Natural killer cell (primary cell): ENCODE measurements at regions not wholly inside any gene's neighbourhood (a gene's known extent, or its start where the extent isn't known, plus 50 kb on each side); places are given as distances from the start of the nearest gene placed in this dataset.

ENCODE experiments used
- ATAC-seq, 3 donors: fragments of 150-1000 bp in 2 of 3; fragments of 200-7000 bp in 1 of 3; cut with Tn5 transposase; 1 replicate in 1 of 3; 2 replicates in 2 of 3; pipeline ENCODE4 v1.10.0; 2021; ENCODE audit warnings: mild to moderate bottlenecking in 2 of 3, moderate library complexity in 2 of 3
- DNase-seq, 2 donors: peaks; one replicate each; pipeline versions ENCODE4 v3.0.0 to v3.0.0-alpha.2; 2013 to 2021; ENCODE audit warnings: mixed read lengths in 1 of 2
- H3K27ac ChIP-seq: one replicate; pipeline ENCODE4 v1.5.1; 2013; ENCODE audit warnings: mild to moderate bottlenecking, low read length
- H3K27me3 ChIP-seq: one replicate; pipeline ENCODE4 v1.6.1; 2013; ENCODE audit warnings: low read length; ENCODE audit not compliant: control insufficient read depth, insufficient read depth
- H3K36me3 ChIP-seq: one replicate; pipeline ENCODE4 v1.6.1; 2013; ENCODE audit warnings: low read length; ENCODE audit not compliant: control insufficient read depth, insufficient read depth
- H3K4me1 ChIP-seq: one replicate; pipeline ENCODE4 v1.6.1; 2013; ENCODE audit warnings: low read length; ENCODE audit not compliant: control insufficient read depth, insufficient read depth
- H3K4me3 ChIP-seq: one replicate; pipeline ENCODE4 v1.5.1; 2013; ENCODE audit warnings: low read length
- H3K9me3 ChIP-seq: one replicate; pipeline ENCODE4 v1.6.1; 2013; ENCODE audit warnings: low read length; ENCODE audit not compliant: control insufficient read depth, insufficient read depth
- H3K27ac Mint-ChIP-seq, 2 donors: one replicate each; pipeline ENCODE4 v1.8.0; 2022; ENCODE audit warnings: mild to moderate bottlenecking in 2 of 2, mixed read lengths in 2 of 2, moderate library complexity in 1 of 2
- H3K27me3 Mint-ChIP-seq, 2 donors: one replicate each; pipeline ENCODE4 v1.8.0; 2022; ENCODE audit warnings: low read depth in 2 of 2, mixed read lengths in 2 of 2
- H3K36me3 Mint-ChIP-seq: one replicate; pipeline ENCODE4 v1.8.0; 2022; ENCODE audit warnings: mixed read lengths
- H3K4me1 Mint-ChIP-seq, 2 donors: one replicate each; pipeline ENCODE4 v1.8.0; 2022; ENCODE audit warnings: mixed read lengths in 2 of 2
- H3K4me3 Mint-ChIP-seq: one replicate; pipeline ENCODE4 v1.8.0; 2022; ENCODE audit warnings: mild to moderate bottlenecking, moderate library complexity, mixed read lengths
- H3K9me3 Mint-ChIP-seq, 2 donors: one replicate each; pipeline ENCODE4 v1.8.0; 2022; ENCODE audit warnings: mixed read lengths in 2 of 2
- WGBS: methylation state at CpG from one replicate; pipeline ENCODE4 v1.1.7; 2013; ENCODE audit warnings: missing lambda C conversion rate; ENCODE audit not compliant: insufficient coverage; 5-methylcytosine and 5-hydroxymethylcytosine counted together
- intact Hi-C: fragments of 100-400 bp; cut with micrococcal nuclease; formaldehyde crosslinking; loops from one replicate; pipeline ENCODE4 v1.14.2; 2022
- TF ChIP-seq, protein P1 (sequence below): fragments of 200-600 bp; IDR thresholded peaks from one replicate; pipeline ENCODE4 v1.8.0; 2022; ENCODE audit warnings: antibody characterized with exemption

DNA sequence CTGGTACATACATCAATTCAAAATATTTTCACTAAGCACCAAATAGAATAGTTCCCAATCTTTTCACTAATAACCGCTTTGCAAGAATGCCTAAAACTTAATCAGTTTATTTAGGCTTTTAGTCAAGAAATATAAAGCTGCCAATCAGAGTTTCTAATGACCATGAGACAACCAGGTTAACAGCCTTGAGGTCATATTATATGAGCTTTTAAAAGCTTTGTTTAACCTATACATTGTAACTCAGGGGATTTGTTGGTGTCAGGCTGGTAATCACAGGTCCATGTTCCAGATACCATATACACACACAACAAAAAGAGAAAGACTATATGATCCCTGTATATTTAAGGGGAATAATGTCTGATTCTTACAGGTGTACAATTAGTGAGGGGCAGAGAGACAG lies 246.2 kb upstream of the ADGRL2 start:
- Mint-ChIP-seq H3K9me3 (peaks cover 6 to 8% of the 10 kb centered on the region in 2 donors), H3K27ac (no peak overlapping the region), H3K27me3 (no peaks in the 10 kb centered on the region), H3K36me3 (no peaks in the 10 kb centered on the region), H3K4me3 (no peak overlapping the region), H3K4me1 (no peaks in the 10 kb centered on the region)
- TF ChIP-seq, protein P1, sequence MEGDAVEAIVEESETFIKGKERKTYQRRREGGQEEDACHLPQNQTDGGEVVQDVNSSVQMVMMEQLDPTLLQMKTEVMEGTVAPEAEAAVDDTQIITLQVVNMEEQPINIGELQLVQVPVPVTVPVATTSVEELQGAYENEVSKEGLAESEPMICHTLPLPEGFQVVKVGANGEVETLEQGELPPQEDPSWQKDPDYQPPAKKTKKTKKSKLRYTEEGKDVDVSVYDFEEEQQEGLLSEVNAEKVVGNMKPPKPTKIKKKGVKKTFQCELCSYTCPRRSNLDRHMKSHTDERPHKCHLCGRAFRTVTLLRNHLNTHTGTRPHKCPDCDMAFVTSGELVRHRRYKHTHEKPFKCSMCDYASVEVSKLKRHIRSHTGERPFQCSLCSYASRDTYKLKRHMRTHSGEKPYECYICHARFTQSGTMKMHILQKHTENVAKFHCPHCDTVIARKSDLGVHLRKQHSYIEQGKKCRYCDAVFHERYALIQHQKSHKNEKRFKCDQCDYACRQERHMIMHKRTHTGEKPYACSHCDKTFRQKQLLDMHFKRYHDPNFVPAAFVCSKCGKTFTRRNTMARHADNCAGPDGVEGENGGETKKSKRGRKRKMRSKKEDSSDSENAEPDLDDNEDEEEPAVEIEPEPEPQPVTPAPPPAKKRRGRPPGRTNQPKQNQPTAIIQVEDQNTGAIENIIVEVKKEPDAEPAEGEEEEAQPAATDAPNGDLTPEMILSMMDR: no peak
- intact Hi-C loops: no loop called here
- no peak for DNase-seq
- WGBS: no CpG with 5 or more reads among the region's 1 CpG
- Histone ChIP-seq H3K36me3 (no peaks in the 10 kb centered on the region), H3K27ac (no peak overlapping the region), H3K4me1 (no peaks in the 10 kb centered on the region), H3K4me3 (no peak overlapping the region), H3K9me3 (no peaks in the 10 kb centered on the region), H3K27me3 (no peaks in the 10 kb centered on the region)
- ATAC-seq: no peak

DNA sequence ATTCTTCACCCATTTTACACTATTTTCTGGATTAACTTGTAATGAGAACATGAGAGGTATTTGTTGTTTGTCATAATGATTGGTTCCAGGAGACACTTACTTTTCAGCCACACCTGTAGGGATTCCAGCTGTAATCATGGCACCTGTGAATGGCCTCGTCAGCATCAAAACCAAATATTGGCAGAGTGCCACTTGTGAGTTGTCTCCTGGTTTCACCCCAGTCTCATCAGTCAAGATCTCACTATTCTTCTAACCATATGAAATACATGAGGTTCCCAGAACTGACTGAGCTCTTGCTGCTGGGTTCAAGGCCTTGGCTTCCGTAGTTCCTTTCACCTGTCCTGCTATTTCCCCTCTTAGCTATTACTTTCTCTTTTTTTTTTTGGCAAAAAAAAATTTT lies 246.6 kb upstream of the ADGRL2 start:
- H3K36me3 Mint-ChIP-seq: no peaks in the 10 kb centered on the region
- H3K27ac Mint-ChIP-seq: no peak overlapping the region
- WGBS: 89% methylated on average over 2 of the region's 2 CpGs

DNA sequence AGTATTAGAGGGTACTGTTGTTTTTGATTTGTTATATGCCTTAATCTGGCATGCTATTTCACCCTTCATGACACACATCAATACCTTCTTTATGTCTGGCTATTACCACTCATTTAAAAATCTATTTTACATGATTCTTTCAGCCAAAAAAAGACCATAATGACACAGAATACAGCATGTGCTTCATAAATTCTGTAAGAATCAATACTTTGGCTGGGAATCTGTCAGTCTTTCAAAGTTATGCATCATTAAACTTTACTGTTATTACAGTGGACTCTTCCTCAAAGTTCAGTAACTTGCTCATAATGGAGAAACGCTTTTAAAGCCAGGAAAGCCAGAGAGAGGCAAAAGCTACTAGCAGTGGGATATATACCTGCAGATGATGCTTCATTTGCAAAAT lies 247.2 kb upstream of the ADGRL2 start:
- Histone ChIP-seq H3K4me1 (no peaks in the 10 kb centered on the region), H3K27me3 (no peaks in the 10 kb centered on the region), H3K9me3 (no peaks in the 10 kb centered on the region), H3K36me3 (no peaks in the 10 kb centered on the region), H3K4me3 (no peak overlapping the region), H3K27ac (no peak overlapping the region)
- Mint-ChIP-seq H3K27ac (no peak overlapping the region), H3K9me3 (peaks cover 6% of the 10 kb centered on the region in 2 donors), H3K36me3 (no peaks in the 10 kb centered on the region), H3K4me3 (no peak overlapping the region), H3K4me1 (no peaks in the 10 kb centered on the region), H3K27me3 (no peaks in the 10 kb centered on the region)
- DNase-seq (no peak), ATAC-seq (no peak)
- 82% methylated on average over 1 of the region's 1 CpG for WGBS
- TF ChIP-seq, protein P1: no peak
- intact Hi-C loops: no loop called here

More for the DNA sequence above, 246.6 kb upstream of the ADGRL2 start:
- intact Hi-C loops: no loop called here
- Histone ChIP-seq H3K4me1 (no peaks in the 10 kb centered on the region), H3K36me3 (no peaks in the 10 kb centered on the region), H3K4me3 (no peak overlapping the region), H3K27me3 (no peaks in the 10 kb centered on the region), H3K9me3 (no peaks in the 10 kb centered on the region), H3K27ac (no peak overlapping the region)
- no peaks in the 10 kb centered on the region for H3K4me1 Mint-ChIP-seq
- no peak overlapping the region for H3K4me3 Mint-ChIP-seq
- TF ChIP-seq, protein P1: no peak
- H3K27me3 Mint-ChIP-seq: no peaks in the 10 kb centered on the region
- ATAC-seq (no peak), DNase-seq (no peak)
- H3K9me3 Mint-ChIP-seq: peaks cover 6 to 8% of the 10 kb centered on the region in 2 donors

DNA sequence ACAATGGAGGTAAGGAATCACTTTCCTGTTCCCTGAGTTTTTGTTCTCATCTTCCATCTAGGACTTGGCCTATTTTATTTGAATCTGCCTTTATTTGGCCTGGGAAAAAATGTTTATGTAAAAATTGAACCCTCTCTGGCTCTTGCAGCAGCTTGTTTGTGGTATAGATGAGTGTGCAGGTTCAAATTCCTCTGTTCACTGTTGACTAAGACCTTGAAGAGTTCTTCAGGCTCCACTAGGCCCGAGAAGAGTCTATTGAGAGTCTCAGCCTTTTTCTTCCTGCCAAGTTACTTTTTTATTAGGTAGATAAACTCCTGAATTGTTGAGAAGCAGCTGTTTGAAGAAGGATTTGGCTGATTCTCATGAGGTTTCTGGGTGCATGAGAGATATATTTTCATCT lies 248.8 kb upstream of the ADGRL2 start:
- TF ChIP-seq, protein P1: no peak
- Mint-ChIP-seq H3K36me3 (no peaks in the 10 kb centered on the region), H3K4me1 (no peaks in the 10 kb centered on the region), H3K4me3 (no peak overlapping the region), H3K27me3 (no peaks in the 10 kb centered on the region), H3K27ac (no peak overlapping the region), H3K9me3 (peaks cover 3 to 4% of the 10 kb centered on the region in 2 donors)
- ATAC-seq (no peak), DNase-seq (no peak)
- Histone ChIP-seq H3K4me1 (no peaks in the 10 kb centered on the region), H3K4me3 (no peak overlapping the region), H3K9me3 (no peaks in the 10 kb centered on the region), H3K27ac (no peak overlapping the region), H3K27me3 (no peaks in the 10 kb centered on the region), H3K36me3 (no peaks in the 10 kb centered on the region)
- intact Hi-C loops: no loop called here
- WGBS: 85% methylated on average over 1 of the region's 1 CpG
